ENCODE measurements at regions not wholly inside any gene's neighbourhood (a gene's known extent, or its start where the extent isn't known, plus 50 kb on each side); places are given as distances from the start of the nearest gene placed in this dataset.
"Not testable (repeated sequence)": the region's sequence is repeated elsewhere in the genome, so short reads cannot be mapped to it uniquely, and the experiment has no call there.

DNA sequence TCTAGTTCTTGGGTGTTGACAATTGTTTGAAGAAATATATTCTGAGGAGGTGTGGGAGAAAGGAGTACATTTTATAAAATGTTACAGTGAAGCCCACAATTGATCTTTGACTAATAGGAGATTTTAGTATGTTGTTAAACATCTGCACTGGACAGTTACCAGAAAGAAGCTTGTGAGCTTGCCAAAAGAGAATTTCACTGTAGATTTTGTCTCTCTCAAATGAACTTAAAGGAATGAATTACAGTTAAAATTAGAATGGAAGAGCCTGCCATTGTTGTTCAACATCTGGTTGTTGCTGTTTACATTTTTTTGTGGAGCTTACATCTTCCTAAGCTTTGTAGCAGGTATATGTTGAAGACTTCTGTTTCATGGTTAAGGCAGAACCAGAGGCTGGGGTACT, 620.5 kb upstream of the CCDC179 start:
- Mint-ChIP-seq H3K36me3 (no peaks in the 10 kb centered on the region), H3K9me3 (peaks cover 8% of the 10 kb centered on the region), H3K4me3 (no peak overlapping the region), H3K27me3 (no peaks in the 10 kb centered on the region), H3K27ac (no peak overlapping the region), H3K4me1 (no peaks in the 10 kb centered on the region)

DNA sequence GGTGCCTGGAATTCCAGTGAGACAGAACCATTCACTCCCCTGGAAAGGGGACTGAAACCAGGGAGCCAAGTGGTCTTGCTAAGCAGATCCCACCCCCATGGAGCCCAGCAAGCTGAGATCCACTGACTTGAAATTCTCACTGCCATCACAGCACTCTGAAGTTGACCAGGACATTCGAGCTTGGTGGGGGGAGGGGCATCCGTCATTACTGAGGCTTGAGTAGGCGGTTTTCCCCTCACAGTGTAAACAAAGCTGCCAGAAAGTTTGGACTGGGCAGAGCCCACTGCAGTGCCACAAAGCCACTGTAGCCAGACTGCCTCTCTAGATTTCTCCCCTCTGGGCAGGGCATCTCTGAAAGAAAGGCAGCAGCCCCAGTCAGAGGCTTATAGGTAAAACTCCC, 623.9 kb upstream of the CCDC179 start:
- not testable (repeated sequence) for H3K9me3 Mint-ChIP-seq, H3K27me3 Mint-ChIP-seq, H3K36me3 Mint-ChIP-seq, H3K4me1 Mint-ChIP-seq, H3K4me3 Mint-ChIP-seq, H3K27ac Mint-ChIP-seq

DNA sequence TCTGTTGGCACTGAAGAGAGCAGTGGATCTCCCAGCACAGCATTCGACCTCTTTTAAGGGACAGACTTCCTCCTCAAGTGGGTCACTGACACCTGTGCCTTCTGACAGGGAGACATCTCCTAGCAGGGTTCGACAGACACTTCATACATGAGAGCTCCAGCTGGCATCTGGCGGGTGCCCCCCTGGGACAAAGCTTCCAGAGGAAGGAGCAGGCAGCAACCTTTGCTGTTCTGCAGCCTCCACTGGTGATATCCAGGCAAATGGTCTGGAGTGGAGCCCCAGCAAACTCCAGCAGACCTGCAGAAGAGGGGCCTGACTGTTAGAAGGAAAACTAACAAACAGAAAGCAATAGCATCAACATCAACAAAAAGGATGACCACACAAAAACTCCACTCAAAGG, 624.3 kb upstream of the CCDC179 start:
- H3K9me3 Mint-ChIP-seq, H3K27ac Mint-ChIP-seq, H3K27me3 Mint-ChIP-seq, H3K4me3 Mint-ChIP-seq, H3K4me1 Mint-ChIP-seq, H3K36me3 Mint-ChIP-seq: not testable (repeated sequence)

DNA sequence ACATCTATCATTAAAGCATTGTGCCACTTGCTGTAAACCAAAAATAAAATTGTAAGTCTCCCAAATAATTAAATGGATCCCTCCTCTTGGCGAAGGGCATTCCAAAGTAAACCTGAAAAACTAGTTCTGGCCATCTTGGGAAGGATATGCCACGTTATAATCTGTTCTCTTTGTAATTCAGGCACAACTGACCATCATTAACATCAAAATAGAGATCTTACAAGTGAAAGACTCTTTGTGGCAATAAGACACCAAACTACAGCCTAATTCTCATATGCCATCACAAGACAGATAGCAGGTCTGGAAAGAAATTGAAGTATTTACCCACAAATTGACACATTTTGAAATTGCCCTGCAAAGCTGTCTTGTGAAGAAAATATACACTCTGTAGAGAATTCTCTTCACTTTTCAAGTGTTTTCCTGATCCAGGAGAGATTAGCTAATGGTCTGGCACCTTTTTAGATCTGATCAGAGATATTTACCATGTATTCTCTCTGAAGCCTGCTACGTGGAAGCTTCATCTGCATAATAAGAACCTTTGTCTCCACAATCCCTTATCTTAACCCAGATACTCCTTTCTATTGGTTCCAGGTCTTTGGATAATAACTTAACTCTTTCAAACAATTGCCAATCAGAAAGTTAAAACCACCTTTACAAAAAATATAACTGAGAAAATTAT, 630.4 kb upstream of the CCDC179 start:
- no peak overlapping the region for H3K4me3 Mint-ChIP-seq

DNA sequence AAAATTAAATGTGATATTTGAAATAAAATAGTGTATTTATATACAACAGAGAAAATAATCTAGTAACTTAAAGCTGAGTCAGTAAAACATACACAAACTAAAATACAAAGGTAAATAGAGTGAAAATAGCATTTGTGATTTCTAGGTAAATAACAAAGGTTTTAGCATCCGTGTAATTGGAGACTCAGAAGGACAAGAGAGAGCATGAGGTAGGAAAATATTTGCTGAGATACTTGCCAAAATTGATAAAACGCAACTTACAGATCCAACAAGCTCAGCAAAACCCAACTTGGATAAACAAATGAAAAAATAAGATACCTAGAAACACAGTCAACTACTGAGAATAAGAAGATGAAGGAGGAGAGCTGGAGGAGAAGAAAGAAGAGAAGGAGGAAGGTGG, 634.7 kb upstream of the CCDC179 start:
- no peaks in the 10 kb centered on the region for H3K4me1 Mint-ChIP-seq
- no peak overlapping the region for H3K27ac Mint-ChIP-seq
- H3K4me3 Mint-ChIP-seq: no peak overlapping the region
- no peaks in the 10 kb centered on the region for H3K36me3 Mint-ChIP-seq
- peaks cover 11% of the 10 kb centered on the region for H3K9me3 Mint-ChIP-seq
- no peaks in the 10 kb centered on the region for H3K27me3 Mint-ChIP-seq

More for the DNA sequence above, 630.4 kb upstream of the CCDC179 start:
- Mint-ChIP-seq H3K36me3 (no peaks in the 10 kb centered on the region), H3K9me3 (no peaks in the 10 kb centered on the region), H3K4me1 (no peaks in the 10 kb centered on the region), H3K27me3 (no peaks in the 10 kb centered on the region), H3K27ac (no peak overlapping the region)

DNA sequence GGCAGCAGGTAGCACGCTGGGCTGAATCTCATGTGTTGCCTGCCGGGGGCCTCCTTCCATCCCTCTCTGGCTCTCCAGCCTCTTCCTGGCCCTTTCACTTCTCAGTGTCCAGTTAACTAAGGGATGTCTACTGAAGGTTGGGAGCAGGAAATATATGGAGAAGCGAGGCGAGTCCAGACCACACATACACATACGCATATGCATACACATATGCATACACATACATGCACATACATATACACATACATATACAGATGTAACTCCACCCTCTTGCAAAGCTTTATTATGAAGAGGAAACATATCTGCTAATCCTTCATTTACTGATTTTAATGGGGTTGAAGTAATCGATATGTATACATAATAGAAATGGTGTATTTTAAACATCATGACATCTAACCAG, 636.1 kb upstream of the CCDC179 start:
- no peaks in the 10 kb centered on the region for H3K36me3 Mint-ChIP-seq
- peaks cover 11% of the 10 kb centered on the region for H3K9me3 Mint-ChIP-seq
- no peak overlapping the region for H3K27ac Mint-ChIP-seq
- no peaks in the 10 kb centered on the region for H3K27me3 Mint-ChIP-seq
- no peak overlapping the region for H3K4me3 Mint-ChIP-seq
- H3K4me1 Mint-ChIP-seq: no peaks in the 10 kb centered on the region

DNA sequence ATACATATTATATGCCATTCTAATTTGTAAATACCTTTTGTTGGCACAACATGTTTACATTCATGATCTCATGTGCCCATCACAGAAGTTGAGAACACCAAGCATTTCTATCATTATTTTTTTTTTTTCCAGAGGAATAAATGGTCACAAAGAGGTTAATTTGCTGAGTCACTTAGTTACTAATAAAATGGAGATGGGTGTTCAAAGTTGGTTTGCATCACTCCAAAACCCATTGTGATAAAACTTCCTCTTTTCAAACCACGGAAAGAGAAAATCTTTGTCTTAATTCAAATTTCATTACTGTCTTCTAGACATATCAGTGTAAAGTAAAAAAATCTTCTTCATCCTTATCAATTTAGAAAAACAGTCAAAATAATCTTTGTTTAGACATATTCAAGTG, 636.8 kb upstream of the CCDC179 start:
- Mint-ChIP-seq H3K36me3 (no peaks in the 10 kb centered on the region), H3K4me1 (no peaks in the 10 kb centered on the region), H3K27ac (no peak overlapping the region), H3K4me3 (no peak overlapping the region), H3K9me3 (peaks cover 11% of the 10 kb centered on the region), H3K27me3 (no peaks in the 10 kb centered on the region)

DNA sequence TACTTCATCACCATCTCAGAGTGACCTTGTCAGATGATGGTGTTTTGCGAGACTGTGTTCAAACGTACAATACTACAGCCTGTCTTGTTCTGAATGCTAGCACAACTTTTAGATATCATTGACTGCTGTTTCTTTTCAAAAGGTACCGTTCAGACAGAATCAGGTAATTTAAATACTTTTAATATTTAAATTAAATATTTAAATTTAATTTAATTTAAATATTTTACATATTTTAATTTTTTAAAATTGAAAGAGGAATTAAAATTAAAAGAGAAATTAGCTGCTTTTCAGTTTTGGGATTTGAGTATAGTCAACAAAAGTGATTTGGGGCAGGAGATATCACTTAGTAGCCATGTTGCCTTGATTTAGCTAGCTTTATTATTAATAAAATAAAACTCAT, 642.1 kb upstream of the CCDC179 start:
- Mint-ChIP-seq H3K9me3 (peaks cover 11% of the 10 kb centered on the region), H3K4me1 (no peaks in the 10 kb centered on the region), H3K4me3 (no peak overlapping the region), H3K36me3 (no peaks in the 10 kb centered on the region), H3K27ac (no peak overlapping the region), H3K27me3 (no peaks in the 10 kb centered on the region)

DNA sequence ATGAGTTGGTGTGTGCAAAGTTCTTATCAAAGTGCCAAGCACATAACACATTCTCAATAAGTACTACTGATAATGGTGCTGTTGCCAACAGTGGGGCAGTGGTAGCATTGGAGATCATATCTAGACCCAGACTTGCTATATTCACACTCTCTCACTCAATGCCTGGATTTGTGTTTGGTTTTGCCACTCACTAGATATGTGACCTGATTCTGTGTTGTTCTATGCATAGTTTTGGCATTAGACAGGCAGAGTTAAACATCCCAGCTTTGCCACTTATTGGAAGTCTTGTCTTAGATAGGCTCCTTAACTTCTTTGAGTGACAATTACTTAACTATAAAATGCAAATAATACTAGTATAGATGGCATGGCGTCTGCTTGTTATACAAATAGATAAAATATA, 642.6 kb upstream of the CCDC179 start:
- H3K36me3 Mint-ChIP-seq: no peaks in the 10 kb centered on the region
- peaks cover 11% of the 10 kb centered on the region for H3K9me3 Mint-ChIP-seq
- no peak overlapping the region for H3K27ac Mint-ChIP-seq
- H3K4me1 Mint-ChIP-seq: no peaks in the 10 kb centered on the region
- no peaks in the 10 kb centered on the region for H3K27me3 Mint-ChIP-seq
- no peak overlapping the region for H3K4me3 Mint-ChIP-seq

DNA sequence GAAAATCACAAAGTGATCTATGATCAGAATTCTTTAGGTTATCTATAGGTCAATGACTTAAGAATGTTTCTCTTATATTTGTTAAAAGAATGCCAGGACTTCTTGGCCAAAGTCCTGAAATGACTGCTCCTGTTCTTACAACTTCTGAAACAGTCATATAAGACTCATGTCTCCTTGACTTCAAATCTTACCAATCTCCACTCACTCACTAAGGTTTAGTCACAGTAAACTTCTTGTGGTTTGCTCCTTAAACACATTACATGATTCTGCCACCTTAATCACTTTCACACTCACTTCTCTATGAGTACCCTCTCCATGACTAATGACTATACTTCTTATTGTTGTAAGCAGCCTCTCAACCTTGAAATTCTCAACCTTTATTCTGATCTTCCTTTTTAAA, 648.7 kb upstream of the CCDC179 start:
- H3K36me3 Mint-ChIP-seq: no peaks in the 10 kb centered on the region
- no peak overlapping the region for H3K27ac Mint-ChIP-seq
- H3K4me1 Mint-ChIP-seq: no peaks in the 10 kb centered on the region
- no peaks in the 10 kb centered on the region for H3K27me3 Mint-ChIP-seq
- H3K9me3 Mint-ChIP-seq: no peaks in the 10 kb centered on the region
- H3K4me3 Mint-ChIP-seq: no peak overlapping the region

DNA sequence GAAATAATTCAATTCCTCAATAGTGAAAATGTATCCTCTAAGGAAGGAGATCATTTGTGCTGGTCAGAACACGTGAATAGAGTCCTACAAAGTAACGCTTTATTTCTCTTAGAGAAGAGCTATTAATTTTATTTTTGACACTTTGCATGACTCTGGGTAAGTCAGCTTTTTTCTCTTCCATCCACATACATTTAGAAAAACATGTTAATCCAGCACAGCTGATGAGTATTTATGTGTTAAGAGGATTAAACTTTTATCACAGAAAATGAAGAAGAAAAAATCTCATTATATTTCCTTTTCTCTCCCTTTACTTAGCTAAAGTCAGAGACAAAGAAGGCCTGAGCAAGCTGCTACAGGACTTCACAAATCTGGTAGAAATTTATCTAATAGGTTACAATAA, 649.5 kb upstream of the CCDC179 start:
- H3K27me3 Mint-ChIP-seq: no peaks in the 10 kb centered on the region
- H3K9me3 Mint-ChIP-seq: no peaks in the 10 kb centered on the region
- no peaks in the 10 kb centered on the region for H3K4me1 Mint-ChIP-seq
- no peaks in the 10 kb centered on the region for H3K36me3 Mint-ChIP-seq
- no peak overlapping the region for H3K4me3 Mint-ChIP-seq
- H3K27ac Mint-ChIP-seq: no peak overlapping the region

DNA sequence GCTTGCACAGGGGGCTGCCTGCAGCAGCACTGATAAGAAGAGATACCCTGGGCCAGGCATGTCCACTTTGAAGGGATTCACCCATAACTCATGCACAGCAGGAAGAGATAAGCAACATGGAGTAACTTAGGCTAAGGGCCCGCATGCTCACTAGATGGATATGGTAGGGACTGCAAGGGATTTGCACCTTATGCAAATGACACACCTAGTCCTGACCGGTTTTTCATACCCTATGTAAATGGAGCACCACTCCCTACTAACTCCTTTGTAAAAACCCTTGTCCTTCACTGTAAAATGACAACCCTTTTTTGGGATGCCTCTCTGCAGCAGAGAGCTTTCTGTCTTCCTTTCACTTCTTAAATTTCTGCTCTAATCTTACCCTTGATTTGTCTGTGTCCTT, 658.9 kb upstream of the CCDC179 start:
- Mint-ChIP-seq H3K9me3 (peaks cover 6% of the 10 kb centered on the region), H3K4me3 (no peak overlapping the region), H3K4me1 (no peaks in the 10 kb centered on the region), H3K36me3 (no peaks in the 10 kb centered on the region), H3K27me3 (no peaks in the 10 kb centered on the region), H3K27ac (no peak overlapping the region)

DNA sequence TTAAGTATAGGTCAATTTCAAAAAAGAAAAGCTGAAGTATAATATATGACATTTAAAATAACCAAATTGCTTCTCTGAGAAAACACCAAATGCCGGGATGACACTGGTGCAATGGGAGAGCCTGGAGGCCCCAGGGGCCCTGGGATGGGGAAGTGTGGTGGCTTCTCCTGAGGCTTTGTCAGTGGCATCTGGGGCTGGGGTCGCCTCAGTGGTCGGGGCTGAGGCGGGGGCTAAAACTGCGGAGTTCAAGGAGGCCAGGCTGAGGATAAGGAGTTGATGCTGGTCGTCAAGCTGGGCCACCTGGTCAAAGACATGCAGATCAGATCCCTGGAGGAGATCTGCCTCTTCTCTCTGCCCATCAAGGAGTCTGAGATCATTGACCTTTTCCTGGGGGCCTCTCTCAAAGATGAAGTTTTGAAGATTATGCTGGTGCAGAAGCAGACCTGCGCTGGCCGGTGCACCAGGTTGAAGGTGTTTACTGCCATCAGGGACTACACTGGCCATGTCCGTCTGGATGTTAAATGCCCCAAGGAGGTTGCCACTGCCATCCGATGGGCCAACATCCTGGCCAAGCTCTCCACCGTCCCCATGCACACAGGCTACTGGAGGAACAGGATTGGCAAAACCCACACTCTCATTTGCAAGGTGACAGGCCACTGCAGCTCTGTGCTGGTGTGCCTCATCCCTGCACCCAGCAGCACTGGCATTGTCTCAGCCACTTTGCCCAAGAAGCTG, 660.1 kb upstream of the CCDC179 start:
- H3K27ac Mint-ChIP-seq: no peak overlapping the region
- H3K36me3 Mint-ChIP-seq: no peaks in the 10 kb centered on the region
- no peak overlapping the region for H3K4me3 Mint-ChIP-seq
- H3K27me3 Mint-ChIP-seq: no peaks in the 10 kb centered on the region
- peaks cover 6% of the 10 kb centered on the region for H3K9me3 Mint-ChIP-seq
- H3K4me1 Mint-ChIP-seq: no peaks in the 10 kb centered on the region

DNA sequence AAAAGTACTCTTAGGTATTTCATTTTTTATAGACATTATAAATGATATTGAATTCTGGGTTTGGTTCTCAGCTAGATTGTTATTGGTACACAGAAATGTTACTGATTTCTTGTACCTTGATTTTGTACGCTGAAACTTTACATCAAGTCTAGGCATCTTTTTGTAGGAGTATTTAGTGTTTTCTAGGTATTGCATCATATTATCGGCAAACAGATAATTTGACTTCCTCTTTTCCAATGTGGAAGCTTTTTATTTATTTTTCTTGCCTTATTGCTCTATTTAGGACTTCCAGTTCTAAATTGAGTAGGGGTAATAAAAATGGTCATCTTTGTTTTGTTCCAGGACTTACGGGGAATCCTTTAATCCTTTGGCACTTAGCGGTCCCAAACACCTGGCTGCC, 676.6 kb upstream of the CCDC179 start:
- no peaks in the 10 kb centered on the region for H3K27me3 Mint-ChIP-seq
- H3K36me3 Mint-ChIP-seq: no peaks in the 10 kb centered on the region
- H3K9me3 Mint-ChIP-seq: peaks cover 15% of the 10 kb centered on the region

DNA sequence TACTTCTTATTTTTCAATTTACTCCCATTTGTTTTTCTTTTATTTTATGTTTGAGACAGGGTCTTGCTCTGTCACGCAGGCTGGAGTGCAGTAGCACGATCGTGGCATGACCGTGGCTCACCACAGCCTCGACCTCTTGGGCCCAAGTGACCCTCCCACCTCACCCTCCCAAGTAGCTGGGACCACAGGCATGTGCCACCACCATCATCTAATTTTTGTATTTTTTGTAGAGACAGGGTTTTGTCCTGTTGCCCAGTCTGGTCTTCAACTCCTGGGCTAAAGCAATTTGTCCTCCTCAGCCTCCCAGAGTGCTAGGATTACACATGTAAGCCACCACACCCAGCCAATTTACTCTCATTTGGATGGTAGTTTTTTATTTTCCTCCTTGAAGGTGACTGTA, 679.3 kb upstream of the CCDC179 start:
- H3K4me3 Mint-ChIP-seq: no peak overlapping the region
- peaks cover 15% of the 10 kb centered on the region for H3K9me3 Mint-ChIP-seq
- no peaks in the 10 kb centered on the region for H3K27me3 Mint-ChIP-seq
- H3K36me3 Mint-ChIP-seq: no peaks in the 10 kb centered on the region
- no peak overlapping the region for H3K27ac Mint-ChIP-seq
- H3K4me1 Mint-ChIP-seq: peaks cover 3% of the 10 kb centered on the region

More for the DNA sequence above, 676.6 kb upstream of the CCDC179 start:
- Mint-ChIP-seq H3K4me1 (peaks cover 3% of the 10 kb centered on the region), H3K4me3 (no peak overlapping the region), H3K27ac (no peak overlapping the region)

DNA sequence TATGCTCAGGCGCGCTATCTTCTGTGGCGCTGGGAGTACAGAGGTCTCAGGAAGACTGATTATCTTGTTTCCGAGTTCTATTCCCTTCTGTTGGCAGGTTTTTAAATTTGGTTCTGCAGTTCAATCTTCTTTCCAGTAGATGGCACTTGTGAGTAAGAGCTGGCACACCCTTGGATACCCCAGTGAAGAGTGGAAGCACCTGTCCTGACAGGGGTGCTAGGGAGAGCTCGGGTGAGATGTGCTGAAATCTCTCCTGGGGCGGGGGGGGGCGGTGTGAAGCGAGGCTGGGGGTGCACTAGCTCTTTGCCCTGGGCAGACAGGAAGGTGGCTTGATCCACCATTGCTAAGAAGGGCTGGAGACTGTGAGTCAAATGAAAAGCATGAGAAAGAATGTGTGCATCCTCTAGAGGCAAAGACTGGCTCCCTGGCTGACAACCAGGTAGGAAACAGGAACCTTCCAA, 679.9 kb upstream of the CCDC179 start:
- H3K9me3 Mint-ChIP-seq: peaks cover 15% of the 10 kb centered on the region
- H3K4me3 Mint-ChIP-seq: no peak overlapping the region
- no peak overlapping the region for H3K27ac Mint-ChIP-seq
- H3K27me3 Mint-ChIP-seq: no peaks in the 10 kb centered on the region
- peaks cover 3% of the 10 kb centered on the region for H3K4me1 Mint-ChIP-seq
- no peaks in the 10 kb centered on the region for H3K36me3 Mint-ChIP-seq

DNA sequence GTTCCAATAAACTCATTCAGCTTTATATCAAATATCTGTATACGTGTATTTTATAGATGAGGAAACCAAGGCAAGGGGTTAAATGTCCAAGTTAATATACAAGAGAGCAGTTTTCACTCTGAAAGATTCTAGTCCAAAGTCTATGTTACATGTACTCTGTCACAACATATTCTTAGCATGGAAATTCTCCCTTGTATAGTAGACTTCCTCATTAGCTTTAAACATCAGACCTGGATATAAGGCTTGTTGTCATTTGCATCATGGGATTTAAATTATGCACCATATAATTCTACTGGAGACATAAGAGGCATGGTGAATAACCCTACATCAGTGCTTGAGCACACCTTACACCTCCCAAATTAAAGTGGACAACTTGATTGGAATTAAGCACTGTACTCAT, 681.9 kb upstream of the CCDC179 start:
- no peaks in the 10 kb centered on the region for H3K27me3 Mint-ChIP-seq
- H3K36me3 Mint-ChIP-seq: no peaks in the 10 kb centered on the region
- peaks cover 3% of the 10 kb centered on the region for H3K4me1 Mint-ChIP-seq
- no peak overlapping the region for H3K4me3 Mint-ChIP-seq
- H3K27ac Mint-ChIP-seq: no peak overlapping the region
- peaks cover 7% of the 10 kb centered on the region for H3K9me3 Mint-ChIP-seq

All from activated naive CD4-positive, alpha-beta T cell treated with anti-CD3 and anti-CD28 coated beads, Interleukin-2, amount 50 U/mL, for 24 hours (primary cell).